AG09309 (cell line): ENCODE measurements at regions not wholly inside any gene's neighbourhood (a gene's known extent, or its start where the extent isn't known, plus 50 kb on each side); places are given as distances from the start of the nearest gene placed in this dataset.

Source experiments
- DNase-seq: peaks from one replicate; pipeline ENCODE4 v3.0.0-alpha.2; 2010; ENCODE audit warnings: low read depth
- H3K4me3 ChIP-seq: 2 replicates; pipeline ENCODE4 v1.5.1; 2011; ENCODE audit warnings: mild to moderate bottlenecking, low read depth, low read length, moderate library complexity; ENCODE audit not compliant: control insufficient read depth
- CTCF ChIP-seq: IDR thresholded peaks from 2 replicates; pipeline ENCODE4 v1.5.1; 2011; ENCODE audit warnings: mild to moderate bottlenecking, low read depth, low read length, inconsistent platforms; ENCODE audit not compliant: insufficient read depth, control insufficient read depth; ENCODE audit errors: missing control alignments

GRCh38 chr20:20806121-20807095 is 94.0 kb upstream of the RALGAPA2 start:
- DNase-seq, result no peak
- no peak overlapping the region for H3K4me3 ChIP-seq
- no peak for TF ChIP-seq CTCF

- no peak for TF ChIP-seq CTCF
- no peak for DNase-seq
- H3K4me3 ChIP-seq, result no peak overlapping the region
These were observed 90.6 kb upstream of the RALGAPA2 start for GRCh38 chr20:20803011-20803410.

GRCh38 chr20:20802328-20802727 is 89.9 kb upstream of the RALGAPA2 start:
- DNase-seq, result no peak
- no peak for TF ChIP-seq CTCF

GRCh38 chr20:20799716-20800312 is 87.4 kb upstream of the RALGAPA2 start:
- no peak for DNase-seq

More at GRCh38 chr20:20802328-20802727, 89.9 kb upstream of the RALGAPA2 start:
- no peak overlapping the region for H3K4me3 ChIP-seq

GRCh38 chr20:20797521-20798310 is 85.3 kb upstream of the RALGAPA2 start:
- no peak for TF ChIP-seq CTCF
- DNase-seq, result no peak
- H3K4me3 ChIP-seq, result no peak overlapping the region

More at GRCh38 chr20:20799716-20800312, 87.4 kb upstream of the RALGAPA2 start:
- TF ChIP-seq CTCF, result no peak
- H3K4me3 ChIP-seq, result no peak overlapping the region

GRCh38 chr20:20796766-20797440 is 84.5 kb upstream of the RALGAPA2 start:
- no peak overlapping the region for H3K4me3 ChIP-seq
- no peak for TF ChIP-seq CTCF
- no peak for DNase-seq
